Glutamatergic neuron (in vitro differentiated cells): ENCODE measurements at regions not wholly inside any gene's neighbourhood (a gene's known extent, or its start where the extent isn't known, plus 50 kb on each side); places are given as distances from the start of the nearest gene placed in this dataset.

Experiments used
- DNase-seq: peaks from one replicate; pipeline ENCODE4 v3.0.0; 2022
- H3K27ac Mint-ChIP-seq: one replicate; pipeline ENCODE4 v1.8.0; 2020; ENCODE audit warnings: mild to moderate bottlenecking, mixed read lengths, inconsistent platforms; ENCODE audit not compliant: unreplicated experiment
- H3K27me3 Mint-ChIP-seq: one replicate; pipeline ENCODE4 v1.8.0; 2020; ENCODE audit warnings: mild to moderate bottlenecking, moderate library complexity, mixed read lengths, inconsistent platforms; ENCODE audit not compliant: unreplicated experiment
- H3K36me3 Mint-ChIP-seq: one replicate; pipeline ENCODE4 v1.8.0; 2020; ENCODE audit warnings: mild to moderate bottlenecking, mixed read lengths, inconsistent platforms; ENCODE audit not compliant: unreplicated experiment
- H3K4me1 Mint-ChIP-seq: one replicate; pipeline ENCODE4 v1.8.0; 2020; ENCODE audit warnings: mild to moderate bottlenecking, low read depth, mixed read lengths, inconsistent platforms; ENCODE audit not compliant: unreplicated experiment
- H3K4me3 Mint-ChIP-seq: one replicate; pipeline ENCODE4 v1.8.0; 2020; ENCODE audit warnings: mild to moderate bottlenecking, mixed read lengths, inconsistent platforms; ENCODE audit not compliant: unreplicated experiment
- H3K9me3 Mint-ChIP-seq: one replicate; pipeline ENCODE4 v1.8.0; 2020; ENCODE audit warnings: mild to moderate bottlenecking, moderate library complexity, mixed read lengths, inconsistent platforms; ENCODE audit not compliant: unreplicated experiment
- CTCF ChIP-seq: fragments of 200-600 bp; sonication (generic); IDR thresholded peaks from one replicate; pipeline ENCODE4 v1.5.0; 2021; ENCODE audit not compliant: partially characterized antibody, unreplicated experiment

- Mint-ChIP-seq H3K4me3 (peak overlapping the region; percentile 28), H3K9me3 (peaks cover 4% of the 10 kb centered on the region), H3K27ac (peak overlapping the region; percentile 7), H3K36me3 (no peaks in the 10 kb centered on the region), H3K4me1 (peaks cover 14% of the 10 kb centered on the region), H3K27me3 (peaks cover 8% of the 10 kb centered on the region)
- DNase-seq: no peak
- TF ChIP-seq CTCF: no peak
Observed at GRCh38 chr6:33967966-33968724, 164.3 kb upstream of the MLN start.

GRCh38 chr6:33967265-33967767, 163.5 kb upstream of the MLN start:
- TF ChIP-seq CTCF: no peak
- Mint-ChIP-seq H3K36me3 (no peaks in the 10 kb centered on the region), H3K27ac (peak overlapping the region; percentile 13), H3K4me1 (peaks cover 14% of the 10 kb centered on the region), H3K27me3 (peaks cover 11% of the 10 kb centered on the region), H3K4me3 (peak overlapping the region; percentile 23), H3K9me3 (peaks cover 4% of the 10 kb centered on the region)
- DNase-seq: no peak

- peaks cover 4% of the 10 kb centered on the region for H3K9me3 Mint-ChIP-seq
- H3K27me3 Mint-ChIP-seq: peaks cover 12% of the 10 kb centered on the region
- no peak overlapping the region for H3K4me3 Mint-ChIP-seq
- no peaks in the 10 kb centered on the region for H3K36me3 Mint-ChIP-seq
- no peak for TF ChIP-seq CTCF
- H3K27ac Mint-ChIP-seq: peak overlapping the region; percentile 16
- peaks cover 14% of the 10 kb centered on the region for H3K4me1 Mint-ChIP-seq
- DNase-seq: no peak
Observed at GRCh38 chr6:33966536-33966935, 162.7 kb upstream of the MLN start.

GRCh38 chr6:33965766-33966165, 162.0 kb upstream of the MLN start:
- no peak for TF ChIP-seq CTCF
- no peaks in the 10 kb centered on the region for H3K36me3 Mint-ChIP-seq
- H3K9me3 Mint-ChIP-seq: peaks cover 4% of the 10 kb centered on the region
- no peak for DNase-seq
- peaks cover 14% of the 10 kb centered on the region for H3K4me1 Mint-ChIP-seq
- H3K27me3 Mint-ChIP-seq: peaks cover 12% of the 10 kb centered on the region
- H3K4me3 Mint-ChIP-seq: no peak overlapping the region
- no peak overlapping the region for H3K27ac Mint-ChIP-seq

GRCh38 chr6:33964387-33964786, 160.6 kb upstream of the MLN start:
- no peaks in the 10 kb centered on the region for H3K36me3 Mint-ChIP-seq
- H3K27me3 Mint-ChIP-seq: peaks cover 12% of the 10 kb centered on the region
- no peak for TF ChIP-seq CTCF
- DNase-seq: no peak
- H3K27ac Mint-ChIP-seq: no peak overlapping the region
- no peak overlapping the region for H3K4me3 Mint-ChIP-seq
- peaks cover 14% of the 10 kb centered on the region for H3K4me1 Mint-ChIP-seq
- peaks cover 4% of the 10 kb centered on the region for H3K9me3 Mint-ChIP-seq
